GM18870 (cell line): ENCODE measurements at regions not wholly inside any gene's neighbourhood (a gene's known extent, or its start where the extent isn't known, plus 50 kb on each side); places are given as distances from the start of the nearest gene placed in this dataset.
"Not testable (repeated sequence)": the region's sequence is repeated elsewhere in the genome, so short reads cannot be mapped to it uniquely, and the experiment has no call there.

Source experiments
- ATAC-seq: cut with Tn5 transposase; IDR thresholded peaks from one replicate; pipeline ENCODE4 v1.9.1; 2021; ENCODE audit warnings: moderate library complexity; ENCODE audit not compliant: unreplicated experiment

- no peak for ATAC-seq
These were observed 1411.1 kb downstream of the BRD1 start for GRCh38 chr22:48416396-48417224.

GRCh38 chr22:48415520-48415919 lies 1412.2 kb downstream of the BRD1 start:
- ATAC-seq = no peak

- no peak for ATAC-seq
These were observed 1413.0 kb downstream of the BRD1 start for GRCh38 chr22:48414651-48415050.

- not testable (repeated sequence) for ATAC-seq
These were observed 1414.7 kb downstream of the BRD1 start for GRCh38 chr22:48412931-48413330.

GRCh38 chr22:48410536-48410935 lies 1417.1 kb downstream of the BRD1 start:
- ATAC-seq = no peak

- ATAC-seq = no peak
These were observed 1420.3 kb downstream of the BRD1 start for GRCh38 chr22:48407256-48407955.

- ATAC-seq = no peak
These were observed 1421.5 kb downstream of the BRD1 start for GRCh38 chr22:48406161-48406560.

GRCh38 chr22:48405741-48406140 lies 1421.9 kb downstream of the BRD1 start:
- no peak for ATAC-seq

- no peak for ATAC-seq
These were observed 1422.7 kb downstream of the BRD1 start for GRCh38 chr22:48404801-48405447.

GRCh38 chr22:48403521-48404403 lies 1423.9 kb downstream of the BRD1 start:
- ATAC-seq = no peak

GRCh38 chr22:48402591-48403031 lies 1425.1 kb downstream of the BRD1 start:
- no peak for ATAC-seq

- not testable (repeated sequence) for ATAC-seq
These were observed 1426.2 kb downstream of the BRD1 start for GRCh38 chr22:48401523-48401922.

GRCh38 chr22:48398181-48398905 lies 1429.3 kb downstream of the BRD1 start:
- ATAC-seq = no peak

GRCh38 chr22:48397531-48398180 lies 1430.0 kb downstream of the BRD1 start:
- ATAC-seq = no peak

GRCh38 chr22:48396785-48397530 lies 1430.7 kb downstream of the BRD1 start:
- ATAC-seq = no peak

GRCh38 chr22:48396091-48396784 lies 1431.4 kb downstream of the BRD1 start:
- no peak for ATAC-seq

- ATAC-seq = no peak
These were observed 1432.5 kb downstream of the BRD1 start for GRCh38 chr22:48395201-48395600.

GRCh38 chr22:48394787-48395186 lies 1432.9 kb downstream of the BRD1 start:
- ATAC-seq = no peak
